NCI-H510A treated with DMSO at 0.1 percent for 48 hours (cell line): ENCODE measurements at regions not wholly inside any gene's neighbourhood (a gene's known extent, or its start where the extent isn't known, plus 50 kb on each side); places are given as distances from the start of the nearest gene placed in this dataset.
"Not testable (repeated sequence)": the region's sequence is repeated elsewhere in the genome, so short reads cannot be mapped to it uniquely, and the experiment has no call there.

Experiments
- DNase-seq: peaks from one replicate; lab custom pipeline; 2025; lab: John Stamatoyannopoulos, UW

DNA sequence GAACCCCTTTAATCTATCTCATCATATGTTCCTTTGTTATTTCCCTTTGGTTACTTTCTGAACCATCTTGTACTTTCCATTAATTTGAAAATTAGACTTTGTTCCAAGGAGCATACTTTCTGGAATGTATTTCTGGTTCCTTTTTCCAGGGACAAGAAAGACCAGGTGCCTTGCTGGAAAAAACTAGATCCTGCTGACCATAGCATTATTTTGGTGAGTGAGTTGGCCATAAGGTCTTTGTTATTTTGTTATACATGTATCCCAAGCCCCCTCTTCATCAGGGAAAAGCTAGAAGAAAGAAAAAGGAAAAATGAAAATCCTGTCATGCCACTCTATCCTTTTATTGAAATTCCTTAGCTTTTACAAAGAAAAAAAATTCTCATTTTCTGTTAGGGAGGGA is 228.1 kb upstream of the TFPI start:
- no peak for DNase-seq

DNA sequence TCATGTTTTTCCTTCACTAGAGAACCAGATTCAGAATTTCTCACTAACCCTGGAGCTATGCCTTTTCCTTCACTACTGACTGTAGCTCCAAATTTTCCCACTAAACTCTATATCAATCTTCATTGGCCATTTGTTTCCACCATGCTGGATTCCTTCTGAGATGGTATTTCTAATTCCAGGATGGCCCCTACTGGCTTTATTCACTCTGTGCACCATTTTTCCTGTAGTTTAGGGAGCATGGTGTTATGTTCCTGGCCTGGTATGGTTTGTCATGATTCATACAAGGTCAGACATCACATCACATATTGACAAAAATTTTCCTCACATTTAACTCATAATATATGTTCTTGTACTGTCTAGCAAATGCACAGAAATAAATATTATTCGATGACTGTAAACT is 229.2 kb upstream of the TFPI start:
- DNase-seq: no peak

DNA sequence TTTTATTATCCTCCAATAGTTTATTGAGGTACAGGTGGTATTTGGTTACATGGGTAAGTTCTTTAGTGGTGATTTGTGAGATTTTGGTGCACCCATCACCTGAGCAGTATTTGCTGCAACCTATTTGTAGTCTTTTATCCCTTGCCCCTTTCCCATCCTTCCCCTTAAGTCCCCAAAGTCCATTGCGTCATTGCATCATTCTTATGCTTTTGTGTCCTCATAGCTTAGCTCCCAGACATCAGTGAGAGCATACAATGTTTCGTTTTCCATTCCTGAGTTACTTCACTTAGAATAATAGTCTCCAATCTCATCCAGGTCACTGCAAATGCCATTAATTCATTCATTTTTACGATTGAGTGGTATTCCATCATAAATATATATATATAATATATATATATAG is 229.9 kb upstream of the TFPI start:
- DNase-seq: not testable (repeated sequence)

DNA sequence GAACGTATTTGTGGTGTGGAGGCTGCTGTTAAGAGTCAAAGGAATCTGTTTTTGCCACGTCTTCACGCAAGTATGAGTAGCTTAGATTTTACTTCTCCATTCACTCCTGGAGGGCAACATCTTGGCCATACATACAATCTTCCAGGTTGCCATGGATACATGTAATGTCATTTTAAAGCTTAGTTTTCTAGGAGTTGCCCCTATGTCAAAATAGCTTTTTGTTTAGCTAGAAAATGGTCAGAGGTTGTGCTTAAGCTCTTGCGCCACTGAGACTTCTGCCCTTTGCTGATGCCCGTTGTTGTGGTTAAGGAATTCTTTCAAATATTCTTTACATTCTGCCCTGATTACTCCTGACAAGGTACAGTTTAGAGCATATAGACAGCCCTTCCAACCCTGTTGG is 245.4 kb upstream of the TFPI start:
- DNase-seq: no peak

DNA sequence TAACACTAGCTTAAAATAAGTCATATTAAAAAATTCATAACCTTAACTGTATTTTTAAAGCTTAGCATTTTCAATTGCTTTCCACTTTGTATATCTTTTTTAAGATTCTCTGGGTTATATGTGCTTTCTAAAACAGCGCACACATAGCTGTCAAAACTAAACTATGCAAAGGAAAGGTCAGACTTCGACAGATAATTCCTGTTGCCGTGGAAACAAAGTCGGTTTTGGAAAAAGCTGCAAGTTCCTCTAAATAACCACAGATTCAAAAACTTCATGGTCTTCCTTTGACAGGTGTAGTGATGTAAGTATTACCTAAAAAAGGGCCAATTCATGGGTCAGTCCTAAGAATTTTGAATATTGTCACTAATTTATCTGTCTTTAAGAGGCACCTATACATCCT is 249.6 kb upstream of the TFPI start:
- DNase-seq: no peak

DNA sequence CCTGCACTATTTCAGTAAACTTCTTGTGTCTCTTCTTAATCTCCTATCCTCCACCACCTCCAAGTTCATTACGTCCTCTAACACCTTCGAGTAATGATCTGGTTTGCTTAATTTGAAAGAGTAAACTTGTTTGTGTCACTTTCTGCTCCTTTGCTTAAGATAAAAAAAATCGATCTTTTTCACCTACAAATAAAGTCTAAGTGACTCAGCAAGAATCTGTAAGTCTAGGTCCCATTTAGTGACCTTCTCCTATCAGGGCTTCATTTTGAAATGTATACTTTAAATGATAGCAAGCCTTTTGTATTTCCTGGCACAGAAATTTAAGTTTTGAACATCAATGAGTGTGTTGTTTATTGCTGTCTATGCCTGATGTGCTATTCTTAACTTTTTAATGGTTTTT is 260.9 kb upstream of the TFPI start:
- no peak for DNase-seq

DNA sequence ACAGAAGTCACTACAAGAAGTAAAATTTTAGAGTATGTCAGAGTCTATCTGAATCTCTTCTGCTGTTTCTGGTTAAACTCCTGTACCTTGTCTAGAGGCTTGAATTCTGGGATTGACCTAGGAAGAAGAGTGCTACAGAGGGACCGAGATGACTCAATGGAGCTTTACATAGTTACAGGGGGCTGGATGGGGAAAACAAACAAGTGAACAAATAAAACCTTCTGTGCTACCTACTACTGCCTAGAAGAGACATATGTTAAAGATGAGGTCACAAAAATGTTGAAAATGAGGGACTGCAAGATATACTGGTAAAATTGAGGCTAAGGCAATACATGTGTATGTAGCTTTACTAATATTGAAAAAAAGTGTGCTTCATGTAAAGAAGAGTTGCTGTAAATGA is 265.4 kb upstream of the TFPI start:
- DNase-seq: no peak

DNA sequence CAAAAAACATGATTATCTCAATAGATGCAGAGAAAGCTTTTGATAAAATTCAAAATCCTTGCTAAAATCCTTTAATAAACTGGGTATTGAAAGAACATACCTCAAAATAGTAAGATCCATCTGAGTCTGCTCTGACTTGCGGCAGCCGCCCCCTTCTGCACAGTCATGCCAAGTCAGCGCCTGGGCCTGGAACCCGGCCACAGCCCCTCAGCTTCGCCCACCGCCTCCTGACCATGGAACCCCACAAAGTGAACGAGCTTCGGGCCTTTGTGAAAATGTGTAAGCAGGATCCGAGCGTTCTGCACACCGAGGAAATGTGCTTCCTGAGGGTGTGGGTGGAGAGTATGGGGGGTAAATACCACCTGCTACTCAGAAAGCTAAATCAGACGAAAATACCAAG is 270.9 kb upstream of the TFPI start:
- no peak for DNase-seq

DNA sequence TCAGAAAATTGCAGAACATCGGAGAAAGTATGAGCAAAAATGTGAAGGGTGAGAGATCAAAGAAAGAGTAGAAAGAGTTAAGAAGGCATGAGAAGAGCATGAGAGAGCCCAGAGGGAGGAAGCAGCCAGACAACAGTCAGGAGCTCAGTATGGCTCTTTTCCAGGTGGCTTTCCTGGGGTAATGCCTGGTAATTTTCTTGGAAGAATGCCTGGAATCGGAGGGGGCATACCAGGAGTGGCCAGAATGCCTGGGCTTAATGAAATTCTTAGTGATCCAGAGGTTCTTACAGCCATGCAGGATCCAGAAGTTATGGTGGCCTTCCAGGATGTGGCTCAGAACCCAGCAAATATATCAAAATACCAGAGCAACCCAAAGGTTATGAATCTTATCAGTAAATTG is 271.8 kb upstream of the TFPI start:
- DNase-seq: no peak

DNA sequence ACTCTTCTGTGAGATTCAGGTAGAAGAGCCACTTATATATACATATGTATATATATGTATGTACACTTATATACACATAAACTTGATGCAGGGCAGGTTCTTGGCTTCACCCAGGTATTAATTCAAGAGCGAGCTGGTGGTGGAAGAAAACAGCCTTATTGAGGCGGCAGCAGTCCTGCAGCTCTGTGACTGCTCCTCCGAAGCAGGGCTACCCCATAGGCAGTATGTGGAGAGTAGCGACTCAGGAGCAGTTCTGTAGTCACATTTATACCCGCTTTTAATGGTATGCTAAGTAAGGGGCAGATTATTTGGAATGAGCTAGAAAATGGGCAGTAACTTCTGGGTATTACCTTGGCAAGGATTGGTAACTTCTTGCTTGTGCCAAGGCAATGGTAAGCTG is 280.6 kb upstream of the TFPI start:
- DNase-seq: no peak

DNA sequence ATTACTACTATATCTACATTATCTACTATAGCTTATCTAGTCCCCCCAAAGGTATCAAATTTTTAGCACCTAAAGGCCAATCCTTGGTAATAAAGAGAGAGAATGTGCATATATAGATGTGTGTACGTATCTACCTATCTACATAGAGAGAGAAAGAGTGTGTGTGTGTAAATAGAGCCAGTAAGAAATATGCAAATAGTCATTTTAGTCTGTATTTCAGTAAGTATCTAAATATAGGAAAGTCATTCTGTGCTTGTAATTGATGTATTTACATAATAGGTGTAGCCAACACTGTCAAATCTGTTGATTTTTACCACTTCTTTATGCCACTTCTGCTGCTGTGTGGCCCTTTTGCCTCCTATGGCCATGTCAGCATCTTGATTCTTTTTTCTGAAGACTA is 284.5 kb upstream of the TFPI start:
- DNase-seq: no peak

DNA sequence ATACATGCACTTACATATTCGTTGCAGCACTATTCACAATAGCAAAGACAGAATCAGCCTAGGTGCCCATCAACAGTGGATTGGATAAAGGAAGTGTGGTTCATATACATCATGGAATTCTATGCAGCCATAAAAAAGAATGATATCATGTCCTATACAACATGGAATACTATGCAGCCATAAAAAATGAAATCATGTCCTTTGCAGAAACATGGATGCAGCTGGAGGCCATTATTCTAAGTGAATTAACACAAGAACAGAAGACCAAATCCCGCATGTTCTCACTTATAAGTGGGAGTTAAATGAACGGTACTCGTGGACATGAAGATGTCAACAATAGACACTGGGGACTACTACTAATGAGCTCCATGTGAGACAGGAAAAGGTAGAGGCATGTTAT is 288.1 kb upstream of the TFPI start:
- DNase-seq: no peak

DNA sequence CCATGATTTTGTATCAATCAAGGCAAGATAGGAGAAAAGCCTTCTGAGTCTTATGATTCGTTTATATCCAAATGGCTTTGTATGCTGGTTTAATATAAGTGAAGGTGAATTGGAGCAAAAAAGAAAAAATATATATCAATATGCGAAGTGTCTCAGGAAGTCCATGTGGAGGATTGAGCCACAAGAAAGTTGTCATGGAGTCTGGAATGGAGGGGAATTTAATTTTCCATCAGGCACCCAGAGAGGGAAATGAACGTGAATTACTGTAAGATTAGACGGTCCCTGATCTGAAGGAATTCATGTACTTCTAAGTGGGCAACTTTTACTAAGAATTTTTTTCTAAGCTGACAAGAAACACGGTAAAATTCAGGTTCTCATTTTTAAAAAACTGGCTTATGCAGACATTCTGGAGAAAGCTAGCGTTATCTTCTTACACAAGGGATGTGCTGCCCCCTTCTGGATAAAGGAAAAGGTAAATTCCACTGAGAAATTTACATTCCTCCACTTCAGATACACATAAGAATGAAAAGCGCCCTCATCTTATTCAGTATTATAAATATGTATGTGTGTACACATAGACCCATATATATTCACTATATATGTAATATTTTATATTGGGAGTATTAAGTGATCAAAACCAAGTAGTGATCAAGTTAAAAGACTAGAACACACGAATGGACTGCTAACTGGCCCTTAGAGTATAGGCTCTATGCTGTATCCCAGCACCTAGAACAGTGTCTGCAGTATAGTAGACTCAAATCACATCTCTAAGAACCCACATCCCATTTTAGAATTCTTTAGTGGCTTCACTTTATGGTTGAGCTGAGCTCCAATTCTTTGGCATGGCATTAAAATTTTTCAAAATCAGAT is 289.0 kb upstream of the TFPI start:
- DNase-seq: no peak

DNA sequence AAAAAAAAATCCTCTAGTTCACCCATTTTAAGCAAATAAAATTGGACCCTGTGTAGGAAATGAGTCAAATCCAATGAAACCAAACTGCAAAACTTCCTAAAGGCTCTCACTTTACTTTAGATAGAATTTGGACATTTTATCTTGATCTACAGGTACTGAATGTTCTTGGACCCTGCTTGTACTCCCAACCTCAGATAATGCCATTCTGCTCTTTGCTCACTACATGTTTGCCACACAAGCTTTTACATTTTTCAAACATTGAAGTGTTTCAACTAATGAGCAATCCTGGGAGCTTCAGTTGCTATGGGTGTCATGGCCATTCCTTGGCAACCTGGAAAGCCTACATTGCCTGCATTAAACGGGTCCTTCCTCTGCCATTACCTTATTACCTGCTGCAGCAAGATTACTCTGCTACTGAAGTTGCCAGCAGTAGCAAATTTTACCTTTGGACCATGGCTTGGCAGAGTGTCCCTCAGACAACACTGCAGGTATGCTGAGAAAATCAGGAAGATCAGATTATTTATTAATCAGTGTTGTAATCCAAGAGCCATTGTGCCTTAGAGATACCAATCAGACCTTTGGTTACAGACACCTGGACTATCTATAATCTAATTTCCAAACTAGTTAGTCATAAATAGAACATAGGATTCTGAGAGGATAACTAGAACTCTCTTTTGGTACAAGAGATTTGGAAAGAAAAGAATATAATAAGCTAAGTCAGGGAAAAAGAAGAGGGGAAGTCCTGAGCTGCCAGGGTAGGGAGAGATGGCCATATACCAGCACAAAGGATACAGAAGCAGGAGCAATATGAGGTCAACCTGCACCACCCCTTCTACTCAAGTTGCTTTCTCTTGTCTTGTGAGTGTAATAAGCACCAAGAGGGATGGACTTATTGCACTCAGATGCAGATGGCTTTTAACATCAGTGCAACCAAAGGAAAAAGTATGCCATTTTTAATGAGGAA is 293.3 kb upstream of the TFPI start:
- no peak for DNase-seq

DNA sequence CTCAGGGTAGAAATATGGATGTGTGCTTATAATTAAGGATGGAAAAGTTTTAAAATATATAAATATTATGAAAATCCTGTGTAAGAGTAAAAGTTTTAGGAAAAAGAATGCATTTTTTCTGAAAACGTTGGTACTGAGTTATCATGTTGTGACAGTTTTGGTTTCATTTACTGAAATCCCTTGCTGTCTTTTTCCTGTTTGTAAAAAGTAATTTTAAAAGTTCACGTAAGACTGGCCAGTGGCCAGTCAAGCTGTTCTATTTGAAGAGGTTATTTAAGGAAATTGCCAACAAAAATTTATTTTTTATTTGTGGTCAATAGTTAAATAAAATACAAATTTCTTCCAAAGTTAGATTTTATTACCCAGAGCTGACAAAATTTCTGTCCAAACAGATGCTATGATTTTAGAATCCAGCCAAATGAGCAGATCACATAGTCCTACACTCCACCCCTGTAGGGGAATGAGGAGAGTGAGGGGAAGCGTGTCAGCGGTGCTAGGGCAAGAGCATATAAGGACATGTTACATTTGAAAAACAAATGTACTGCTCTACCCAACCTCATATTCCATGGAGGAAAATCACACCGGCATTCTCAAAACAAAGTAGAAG is 297.8 kb upstream of the TFPI start:
- DNase-seq: no peak

DNA sequence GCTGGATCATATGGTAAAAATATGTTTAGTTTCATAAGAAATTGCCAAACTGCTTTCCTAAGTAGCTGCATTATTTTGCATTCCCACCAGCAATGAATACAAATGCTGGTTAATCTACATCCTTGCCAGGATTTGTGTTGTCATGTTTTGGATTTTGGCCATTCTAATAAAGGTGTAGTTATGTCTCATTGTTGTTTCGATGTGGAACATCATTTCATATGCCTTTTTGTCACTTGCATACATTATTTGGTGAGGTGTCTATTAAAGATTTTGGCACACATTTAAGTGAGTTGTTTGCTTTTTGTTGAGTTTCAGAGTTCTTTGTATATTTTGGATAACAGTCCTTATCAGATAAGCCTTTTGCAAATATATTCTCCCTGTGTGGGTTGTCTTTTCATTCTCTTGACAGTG is 299.2 kb upstream of the TFPI start:
- DNase-seq: no peak

DNA sequence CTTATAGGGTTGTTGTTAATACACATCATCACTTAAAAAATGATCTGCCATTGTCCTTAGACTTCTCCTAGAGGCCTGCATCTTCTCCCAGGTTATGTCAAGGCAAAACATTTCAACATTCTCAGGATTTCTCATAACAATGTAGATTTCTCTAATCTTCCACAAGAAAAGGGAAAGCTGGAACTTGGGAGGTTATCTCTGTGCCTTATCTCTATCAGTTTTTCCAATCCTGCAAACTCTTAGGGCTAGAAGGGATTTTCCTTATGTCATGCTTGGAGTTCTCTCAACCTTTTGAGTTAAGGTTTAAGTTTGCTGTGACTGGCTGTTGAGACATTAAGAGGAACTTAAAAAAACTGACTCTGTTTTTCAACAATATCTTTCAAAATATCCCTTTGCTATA is 300.6 kb upstream of the TFPI start:
- DNase-seq: no peak

DNA sequence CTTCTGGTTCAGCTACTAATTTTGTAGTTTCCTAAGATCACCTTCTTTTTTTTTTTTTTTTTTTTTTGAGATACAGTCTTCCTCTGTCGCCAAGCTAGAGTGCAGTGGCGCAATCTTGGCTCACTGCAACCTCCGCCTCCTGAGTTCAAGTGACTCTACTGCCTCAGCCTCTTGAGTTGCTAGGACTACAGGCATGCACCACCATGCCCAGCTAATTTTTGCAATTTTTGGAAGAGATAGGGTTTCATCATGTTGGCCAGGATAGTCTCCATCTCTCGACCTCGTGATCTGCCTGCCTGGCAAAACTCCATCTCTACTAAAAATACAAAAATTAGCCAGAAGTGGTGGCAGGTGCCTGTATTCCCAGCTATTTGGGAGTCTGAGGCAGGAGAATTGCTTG is 301.5 kb upstream of the TFPI start:
- no peak for DNase-seq

DNA sequence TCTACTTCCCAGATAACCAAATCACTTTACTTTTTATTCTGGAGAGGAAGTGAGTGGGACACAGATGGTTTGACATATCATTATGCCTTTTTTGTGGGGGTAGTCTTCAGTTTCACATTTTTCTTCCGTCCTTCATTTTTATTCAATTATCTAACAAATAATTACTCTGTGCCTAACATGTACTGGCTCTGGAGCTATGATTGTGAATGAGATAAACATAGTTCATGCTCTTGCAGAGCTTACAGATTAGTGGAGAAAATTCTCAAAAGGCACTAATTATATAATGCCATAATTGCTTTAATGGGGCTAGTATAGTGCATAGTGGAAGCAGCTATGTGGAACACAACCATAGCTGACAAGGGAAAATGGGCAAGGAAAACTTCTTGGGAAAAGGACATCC is 303.6 kb upstream of the TFPI start:
- DNase-seq: no peak

DNA sequence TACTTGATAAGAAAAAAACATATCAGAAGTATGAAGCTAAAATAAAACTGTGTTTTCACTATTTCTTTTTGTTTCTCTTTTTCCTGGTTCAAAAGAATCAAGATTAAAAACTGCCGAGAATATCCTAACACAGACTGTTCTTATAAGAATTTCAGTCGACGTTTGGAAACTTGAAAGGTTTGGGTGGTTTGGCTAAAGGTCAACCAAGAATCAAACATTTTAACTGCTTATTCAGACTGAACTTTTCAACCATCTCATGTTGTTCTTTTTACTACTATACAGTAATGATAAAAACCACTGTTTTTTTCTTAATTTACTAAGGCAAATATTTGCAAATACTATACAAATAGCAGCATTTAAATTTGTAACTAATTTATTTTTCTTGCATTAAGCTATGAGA is 308.5 kb upstream of the TFPI start:
- no peak for DNase-seq

DNA sequence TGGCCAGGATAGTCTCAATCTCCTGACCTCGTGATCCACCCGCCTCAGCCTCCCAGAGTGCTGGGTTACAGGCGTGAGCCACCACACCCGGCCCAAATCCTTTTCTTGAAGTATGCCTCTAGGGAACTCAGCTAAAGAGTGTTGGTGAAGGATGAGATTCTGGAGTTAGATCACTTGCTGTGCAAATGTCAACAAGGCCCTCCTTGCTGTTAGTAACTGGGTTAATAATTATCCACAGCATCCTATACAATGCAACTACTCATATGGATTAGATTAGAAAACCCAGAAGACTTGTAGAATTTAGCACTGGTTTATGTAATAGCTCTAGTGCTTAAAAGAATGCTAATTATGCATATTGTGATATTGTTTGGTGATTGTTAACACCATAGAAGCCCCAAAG is 310.8 kb upstream of the TFPI start:
- no peak for DNase-seq

DNA sequence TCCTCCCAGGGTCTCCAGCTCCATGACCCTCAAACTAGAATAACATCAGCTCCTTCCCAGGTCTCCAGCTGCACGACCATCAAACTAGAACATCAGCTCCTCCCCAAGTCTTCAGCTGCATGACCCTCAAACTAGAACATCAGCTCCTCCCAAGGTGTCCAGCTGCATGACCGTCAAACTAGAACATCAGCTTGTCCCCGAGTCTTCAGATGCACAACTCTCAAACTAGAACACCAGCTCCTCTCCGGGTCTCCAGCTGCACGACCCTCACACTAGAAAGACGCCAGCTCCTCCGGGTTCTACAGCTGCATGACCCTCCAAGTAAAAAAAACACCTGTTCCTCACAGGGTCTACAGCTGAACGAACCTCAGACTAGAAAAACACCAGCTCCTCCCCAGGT is 312.9 kb upstream of the TFPI start:
- DNase-seq: no peak

DNA sequence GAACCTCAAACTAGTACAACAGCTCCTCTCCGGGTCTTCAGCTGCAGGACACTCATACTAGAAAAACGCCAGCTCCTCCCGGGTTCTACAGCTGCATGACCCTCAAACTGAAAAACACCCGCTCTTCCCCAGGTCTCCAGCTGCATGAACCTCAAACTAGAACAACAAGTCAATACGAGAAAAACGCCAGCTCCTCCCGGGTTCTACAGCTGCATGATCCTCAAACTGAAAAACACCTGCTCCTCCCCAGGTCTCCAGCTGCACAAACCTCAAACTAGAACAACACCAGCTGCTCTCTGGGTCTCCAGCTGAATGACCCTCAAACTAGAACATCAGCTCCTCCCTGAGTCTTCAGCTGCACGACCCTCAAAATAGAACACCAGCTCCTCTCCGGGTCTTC is 315.0 kb upstream of the TFPI start:
- DNase-seq: no peak
